GDM1 (cell line): ENCODE measurements at regions not wholly inside any gene's neighbourhood (a gene's known extent, or its start where the extent isn't known, plus 50 kb on each side); places are given as distances from the start of the nearest gene placed in this dataset.

Source experiments
- DNase-seq: peaks from one replicate; lab custom pipeline; 2025; lab: John Stamatoyannopoulos, UW

DNA sequence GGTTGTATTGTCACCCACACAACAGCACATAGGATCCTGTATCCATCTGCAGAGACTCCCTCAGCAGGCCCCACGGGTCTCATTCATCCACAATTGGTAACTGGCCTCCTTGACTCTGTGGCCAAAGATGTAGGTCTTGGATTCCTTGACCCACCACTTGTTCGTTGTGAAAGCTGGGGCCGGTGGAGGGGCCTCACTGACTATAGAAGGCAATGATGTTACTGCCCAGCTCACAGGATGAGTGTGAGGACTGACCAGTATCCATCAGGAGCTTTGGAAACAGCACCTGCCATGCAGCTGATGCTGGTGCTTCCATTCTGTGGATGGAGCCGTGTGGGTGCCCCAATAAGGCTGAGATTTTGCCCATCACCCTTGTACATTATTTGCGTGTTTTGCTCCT lies 615.7 kb downstream of the BRD1 start:
- DNase-seq = no peak

DNA sequence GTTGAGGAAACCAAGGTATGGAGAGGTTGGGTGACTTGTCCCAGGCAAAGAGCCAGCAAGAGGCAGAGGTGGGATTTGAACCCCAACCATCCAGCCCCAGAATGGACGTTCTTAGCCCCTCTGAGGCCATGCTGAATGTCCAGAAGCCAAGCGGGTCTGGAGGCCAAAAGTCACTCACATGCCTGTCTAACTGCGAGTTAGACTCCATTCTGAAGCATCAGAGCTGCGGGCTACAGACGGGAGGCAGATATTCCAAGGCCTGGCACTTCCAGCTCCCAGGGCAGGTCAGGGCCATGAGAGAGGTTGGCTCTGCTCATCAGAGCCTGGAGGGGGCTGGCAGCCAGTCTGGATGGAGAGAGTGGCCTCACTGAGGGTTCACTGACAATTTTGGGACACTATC lies 616.5 kb downstream of the BRD1 start:
- no peak for DNase-seq

- no peak for DNase-seq
Measured at GRCh38 chr22:49210606-49211005, 617.1 kb downstream of the BRD1 start.

DNA sequence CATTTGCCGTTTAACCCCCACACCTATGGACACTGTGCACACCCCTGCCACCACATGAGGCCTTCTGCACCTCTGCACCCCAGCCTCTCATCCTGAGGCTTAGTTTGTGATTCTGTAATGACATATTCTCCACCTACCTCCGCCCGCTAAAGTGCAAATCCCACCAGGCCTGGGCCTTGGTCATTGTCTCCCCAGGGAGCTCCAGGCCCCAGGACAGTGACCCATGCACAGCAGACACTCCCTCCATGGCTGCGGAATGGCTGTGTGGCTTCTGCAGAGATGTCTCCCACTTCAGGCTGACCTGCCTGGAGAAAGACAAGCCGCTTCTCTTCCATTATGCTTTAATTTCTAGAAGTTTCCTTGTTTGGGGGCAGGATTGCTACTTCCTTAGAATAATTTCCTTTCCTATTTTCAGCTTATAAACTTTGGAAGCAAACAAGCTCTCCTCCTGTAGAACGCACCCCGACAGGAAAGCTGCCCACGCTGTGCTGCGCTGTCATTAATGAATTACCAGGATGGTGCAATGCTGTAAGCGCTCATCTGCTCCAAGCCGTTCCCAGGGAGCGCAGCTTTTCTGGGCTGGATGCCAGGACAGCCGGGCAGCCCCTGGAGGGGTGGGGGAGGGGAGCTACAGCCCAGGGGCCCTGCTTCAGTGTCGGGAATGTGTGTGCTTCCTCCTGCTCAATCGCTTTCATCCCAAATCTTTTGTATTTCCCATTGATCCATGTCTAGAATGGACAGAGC lies 618.0 kb downstream of the BRD1 start:
- DNase-seq = no peak

GRCh38 chr22:49208768-49209252 lies 618.9 kb downstream of the BRD1 start:
- DNase-seq = no peak

GRCh38 chr22:49208004-49208402 lies 619.7 kb downstream of the BRD1 start:
- no peak for DNase-seq

GRCh38 chr22:49207008-49208003 lies 620.4 kb downstream of the BRD1 start:
- DNase-seq = no peak

- no peak for DNase-seq
Measured at GRCh38 chr22:49206281-49206680, 621.4 kb downstream of the BRD1 start.

- DNase-seq = no peak
Measured at GRCh38 chr22:49205483-49205800, 622.2 kb downstream of the BRD1 start.

DNA sequence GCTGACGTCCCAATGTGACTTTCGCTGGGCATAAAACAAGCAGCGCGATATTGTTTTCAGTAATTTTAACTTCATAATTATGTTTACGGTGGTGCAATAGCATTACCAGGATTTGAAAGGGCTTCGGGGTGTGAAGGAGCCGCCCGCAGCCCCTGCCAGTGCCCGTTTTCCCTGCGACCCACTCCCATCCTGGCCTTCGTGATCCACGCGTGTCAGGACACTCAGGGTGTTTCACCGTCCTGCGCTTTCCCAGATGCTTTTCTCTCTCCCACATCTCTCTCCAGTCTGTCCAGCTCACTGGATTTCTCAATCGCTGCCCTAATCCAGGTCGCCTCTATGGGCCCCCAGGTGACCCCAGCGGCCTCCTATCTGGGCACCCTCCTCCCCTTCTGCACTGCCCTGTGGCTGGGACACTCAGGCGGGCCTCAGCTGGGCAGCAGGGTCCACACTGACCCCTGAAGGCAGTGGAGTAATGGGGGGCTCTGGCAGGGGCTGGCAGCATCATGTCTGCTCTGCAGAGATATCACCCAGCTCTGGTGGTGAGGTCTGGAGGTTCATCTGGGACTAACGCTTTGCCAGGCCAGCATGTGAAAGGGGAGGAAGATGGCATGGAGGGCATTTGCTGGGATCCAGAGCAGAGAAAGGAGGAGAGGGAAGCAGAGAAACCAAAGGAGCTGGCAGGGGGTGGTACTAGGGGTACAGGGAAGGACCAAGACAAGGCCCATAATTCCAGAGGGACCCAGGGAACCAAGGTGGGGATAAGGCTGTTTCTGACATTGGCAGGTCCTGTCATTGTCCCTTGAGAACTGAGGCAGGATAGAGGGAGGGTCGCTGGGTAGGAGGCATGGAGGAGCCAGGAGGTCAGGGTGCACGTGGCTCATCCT lies 622.8 kb downstream of the BRD1 start:
- no peak for DNase-seq

DNA sequence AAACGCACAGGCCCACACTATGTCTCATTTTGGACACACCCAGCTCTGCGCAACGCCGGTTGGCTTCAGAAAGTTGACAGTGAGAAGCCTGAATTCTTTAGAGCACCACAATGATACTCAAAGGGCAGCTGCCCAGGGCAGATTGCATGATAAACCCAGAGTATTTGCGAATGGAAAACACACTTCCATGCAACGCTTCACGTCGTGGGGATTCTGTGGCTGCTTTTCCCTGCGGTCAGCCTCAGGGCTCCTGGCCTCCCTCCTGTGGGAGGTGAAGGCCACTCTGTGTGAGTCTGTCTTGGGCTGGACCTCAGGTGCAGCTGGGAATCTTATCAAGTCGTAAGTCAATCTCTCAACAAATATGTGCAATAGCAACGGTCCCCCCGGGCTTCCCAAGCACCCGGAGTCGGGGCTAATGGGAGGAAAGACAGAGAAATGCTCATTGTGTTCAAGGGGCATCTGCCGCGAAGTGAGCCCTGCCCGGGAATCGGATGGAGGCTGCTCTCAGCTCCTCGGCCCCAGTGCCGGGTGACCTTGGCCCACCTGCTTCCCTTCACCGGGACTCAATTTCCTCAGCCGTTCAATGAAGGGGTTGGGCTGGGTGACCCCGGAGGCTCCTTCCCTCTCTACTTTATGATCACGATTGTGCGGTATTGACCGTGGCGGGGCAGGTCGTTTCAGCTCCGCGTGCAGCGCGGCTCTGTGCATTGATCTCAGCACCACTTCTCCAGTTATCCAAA lies 623.6 kb downstream of the BRD1 start:
- no peak for DNase-seq

DNA sequence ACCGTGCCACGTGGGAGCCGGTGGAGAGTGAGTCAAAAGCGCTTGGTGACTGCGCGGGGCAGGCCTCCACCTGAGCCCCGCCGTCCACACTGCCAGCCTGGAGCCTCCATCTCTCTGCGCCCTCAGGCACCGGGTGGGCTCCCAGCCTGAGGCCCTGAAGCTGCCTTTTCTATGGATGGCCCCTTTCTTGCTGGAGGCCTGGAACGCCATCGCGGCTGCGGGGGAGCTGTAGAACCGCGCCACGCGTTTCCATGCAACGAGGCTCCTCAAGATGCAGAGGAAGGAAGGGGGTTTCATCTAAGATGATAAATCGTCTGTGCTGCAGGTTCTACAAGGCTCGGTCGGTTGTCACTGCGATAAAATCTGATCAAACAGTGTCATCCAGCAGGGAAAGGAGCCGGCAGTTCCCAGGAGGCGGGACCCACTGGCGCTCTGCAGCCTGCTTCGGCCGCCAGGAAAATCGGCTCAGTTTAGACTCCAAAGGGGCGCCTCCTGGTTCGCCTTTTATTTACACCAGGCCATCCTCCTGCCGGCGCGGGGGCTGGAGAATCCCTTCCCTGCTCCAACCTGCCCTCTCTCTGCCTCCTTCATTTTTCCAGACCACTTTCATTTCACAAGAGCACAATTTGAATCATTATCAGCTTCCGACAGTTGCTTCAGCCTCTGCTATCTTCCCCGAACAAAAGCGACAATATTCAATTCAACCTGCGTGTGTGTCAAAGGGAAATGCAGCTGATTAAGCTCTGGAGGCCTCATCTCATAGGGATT lies 624.4 kb downstream of the BRD1 start:
- no peak for DNase-seq

- no peak for DNase-seq
Measured at GRCh38 chr22:49202226-49202625, 625.4 kb downstream of the BRD1 start.

DNA sequence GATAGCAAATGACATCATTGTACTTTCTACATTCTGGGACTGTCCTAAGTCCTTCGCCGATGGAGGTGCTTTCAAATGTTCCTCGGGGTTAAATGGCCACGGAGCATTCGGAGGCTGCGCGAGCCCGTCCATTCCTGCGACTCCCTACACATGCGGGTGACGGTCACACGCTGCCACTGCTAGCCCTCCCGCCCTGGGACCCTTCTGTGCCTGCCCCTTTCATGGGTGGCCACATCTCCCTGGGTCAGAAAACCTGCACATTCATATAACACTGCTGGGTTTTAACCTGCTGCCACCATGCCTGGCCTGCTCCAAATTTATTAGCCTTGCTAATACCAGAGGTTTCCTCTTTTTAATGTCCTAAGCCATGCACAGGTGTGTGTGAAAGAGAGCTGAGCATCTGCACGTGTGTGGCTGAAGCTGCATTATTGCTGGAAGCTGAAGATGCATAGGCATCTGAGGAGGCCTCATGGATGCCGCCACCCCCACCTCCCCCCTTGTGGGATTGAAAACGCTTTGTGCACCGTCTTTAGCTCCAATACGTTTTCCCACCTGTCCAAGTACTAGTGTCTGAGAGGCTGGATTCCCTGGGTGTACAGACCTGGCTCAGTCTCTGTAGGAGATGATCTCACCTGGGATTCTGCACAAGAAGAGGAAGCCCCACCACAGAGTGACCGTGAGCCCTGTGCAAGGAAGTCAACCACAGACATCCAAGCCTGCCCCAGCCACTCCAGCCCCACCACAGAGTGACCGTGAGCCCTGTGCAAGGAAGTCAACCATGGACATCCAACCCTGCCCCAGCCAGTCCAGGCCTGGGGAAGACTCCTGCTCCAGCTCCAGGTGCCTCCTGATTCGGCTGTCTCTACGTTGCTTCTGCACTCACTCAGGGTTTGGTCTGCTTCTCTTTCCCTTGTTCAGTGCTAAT lies 626.4 kb downstream of the BRD1 start:
- DNase-seq = no peak

DNA sequence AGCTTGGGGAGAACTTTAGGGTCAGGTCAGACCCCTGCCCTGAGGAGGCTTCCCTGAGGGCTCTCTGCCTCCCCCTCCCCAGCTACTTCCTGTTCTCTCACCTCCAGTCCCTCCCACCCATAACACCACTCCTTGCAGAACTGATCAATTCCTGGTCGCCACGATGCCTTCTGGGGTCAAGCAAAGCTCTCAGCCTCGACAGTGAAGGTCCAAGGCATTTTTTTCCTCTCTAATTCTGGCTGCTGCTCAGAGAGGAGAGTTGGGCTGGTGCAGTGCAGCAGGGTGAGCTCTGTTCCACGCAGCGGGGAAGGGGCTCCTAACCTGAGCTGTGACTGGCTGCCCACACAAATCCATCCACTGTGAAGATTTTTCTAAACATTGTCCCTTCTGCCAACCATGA lies 628.4 kb downstream of the BRD1 start:
- no peak for DNase-seq

- no peak for DNase-seq
Measured at GRCh38 chr22:49198705-49199084, 629.0 kb downstream of the BRD1 start.

- DNase-seq = no peak
Measured at GRCh38 chr22:49197986-49198704, 629.5 kb downstream of the BRD1 start.

DNA sequence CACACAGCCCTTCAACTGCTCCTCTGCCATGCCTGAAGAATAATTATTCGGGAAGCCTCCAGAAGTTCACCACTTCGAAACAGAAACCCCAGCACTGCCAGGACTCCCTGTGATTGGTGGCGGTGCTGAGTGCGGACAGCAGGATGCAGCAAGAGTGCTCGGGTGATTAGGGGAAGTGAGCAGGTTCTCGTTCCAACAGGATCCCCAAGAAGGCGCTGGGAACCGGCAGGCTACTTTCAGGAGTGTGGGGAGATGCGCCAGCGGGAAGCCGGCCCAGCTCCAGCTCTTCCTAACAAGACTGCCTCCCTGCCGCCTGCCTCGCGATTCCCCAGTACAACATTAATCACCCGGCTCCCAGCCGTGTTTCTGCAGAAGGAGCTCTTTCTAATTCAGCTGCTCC lies 630.2 kb downstream of the BRD1 start:
- DNase-seq = no peak

DNA sequence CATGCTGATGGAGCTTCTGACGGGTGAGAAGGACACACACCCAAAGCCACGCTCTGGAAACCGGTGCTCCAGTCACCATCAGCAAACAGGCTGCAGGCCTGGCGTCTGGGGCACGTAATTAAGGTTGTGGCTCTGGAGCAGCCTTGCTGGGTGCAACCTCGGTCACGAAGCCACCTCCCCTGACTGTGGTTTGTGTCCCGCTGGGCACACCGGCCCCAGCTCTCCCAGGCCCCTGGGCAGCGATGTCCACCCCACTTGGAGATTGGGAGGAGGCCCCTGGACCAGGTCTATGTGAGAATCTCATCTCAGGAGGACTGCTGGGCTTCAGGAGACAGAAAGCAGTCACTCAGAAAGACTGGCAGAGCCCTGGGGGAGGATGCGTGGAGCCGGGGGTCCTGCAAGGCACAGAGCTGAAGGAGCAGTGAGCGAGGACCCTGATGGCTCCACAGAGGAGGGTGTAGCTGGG lies 631.6 kb downstream of the BRD1 start:
- no peak for DNase-seq
